GM19455 (cell line): ENCODE measurements at regions not wholly inside any gene's neighbourhood (a gene's known extent, or its start where the extent isn't known, plus 50 kb on each side); places are given as distances from the start of the nearest gene placed in this dataset.
"Not testable (repeated sequence)": the region's sequence is repeated elsewhere in the genome, so short reads cannot be mapped to it uniquely, and the experiment has no call there.

Experiments used
- ATAC-seq: cut with Tn5 transposase; IDR thresholded peaks from one replicate; pipeline ENCODE4 v1.9.1; 2021; ENCODE audit not compliant: unreplicated experiment

DNA sequence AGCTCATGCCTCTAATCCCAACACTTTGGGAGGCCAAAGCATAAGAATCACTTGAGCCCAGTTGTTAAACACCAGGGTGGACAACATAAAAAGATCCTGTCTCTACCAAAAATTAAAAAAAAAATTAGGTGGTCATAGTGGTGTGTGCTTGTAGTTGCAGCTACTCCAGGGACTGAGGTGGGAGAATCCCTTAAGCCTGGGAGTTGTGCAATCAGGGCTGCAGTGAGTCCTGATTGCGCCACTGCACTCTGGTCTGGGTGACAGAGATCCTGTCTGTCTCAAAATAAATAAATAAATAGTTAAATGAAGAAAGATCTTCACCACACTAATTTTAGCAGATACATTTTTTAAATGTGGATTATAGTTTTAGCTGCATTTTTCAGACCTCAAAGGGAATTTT, 433.2 kb downstream of the MAT2B start:
- no peak for ATAC-seq

DNA sequence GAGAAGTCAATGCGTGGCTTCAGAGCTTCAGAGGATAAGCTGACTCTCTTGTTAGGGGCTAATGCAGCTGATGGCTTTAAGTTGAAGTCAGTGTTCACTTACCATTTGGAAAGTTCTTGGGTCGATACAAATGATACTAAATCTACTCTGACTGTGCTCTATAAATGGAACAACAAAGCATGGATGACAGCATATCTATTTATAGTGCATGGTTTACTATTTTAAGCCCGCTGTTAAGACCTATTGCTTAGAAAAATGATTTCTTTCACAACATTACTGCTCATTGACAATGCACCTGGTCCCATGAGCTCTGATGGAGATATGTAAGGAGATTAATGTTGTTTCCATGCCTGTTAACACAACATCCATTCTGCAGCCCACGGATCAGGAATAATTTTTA, 435.7 kb downstream of the MAT2B start:
- no peak for ATAC-seq

DNA sequence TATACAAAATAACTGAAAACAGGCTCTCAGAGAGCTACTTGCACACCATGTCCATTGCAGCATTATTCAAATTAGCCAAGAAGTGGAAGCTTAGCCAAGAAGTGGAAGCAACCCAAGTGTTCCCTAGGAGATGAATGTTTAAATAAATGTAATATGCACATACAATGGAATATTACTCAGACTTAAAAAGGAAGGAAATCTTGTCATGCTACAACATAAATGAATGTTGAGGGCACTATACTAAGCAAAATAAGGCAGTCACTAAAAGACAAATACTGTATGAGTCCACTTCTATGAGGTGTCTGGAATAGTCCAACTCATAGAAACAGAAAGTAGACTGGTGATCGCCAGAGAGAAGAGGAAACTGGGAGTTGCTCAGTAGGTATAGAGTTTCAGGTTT, 438.1 kb downstream of the MAT2B start:
- no peak for ATAC-seq

- no peak for ATAC-seq
Measured at GRCh38 chr5:163944738-163945137, 439.3 kb downstream of the MAT2B start.

GRCh38 chr5:163947848-163948666, 442.6 kb downstream of the MAT2B start:
- no peak for ATAC-seq

GRCh38 chr5:163950248-163950647, 444.8 kb downstream of the MAT2B start:
- no peak for ATAC-seq

- no peak for ATAC-seq
Measured at GRCh38 chr5:163951069-163951468, 445.6 kb downstream of the MAT2B start.

DNA sequence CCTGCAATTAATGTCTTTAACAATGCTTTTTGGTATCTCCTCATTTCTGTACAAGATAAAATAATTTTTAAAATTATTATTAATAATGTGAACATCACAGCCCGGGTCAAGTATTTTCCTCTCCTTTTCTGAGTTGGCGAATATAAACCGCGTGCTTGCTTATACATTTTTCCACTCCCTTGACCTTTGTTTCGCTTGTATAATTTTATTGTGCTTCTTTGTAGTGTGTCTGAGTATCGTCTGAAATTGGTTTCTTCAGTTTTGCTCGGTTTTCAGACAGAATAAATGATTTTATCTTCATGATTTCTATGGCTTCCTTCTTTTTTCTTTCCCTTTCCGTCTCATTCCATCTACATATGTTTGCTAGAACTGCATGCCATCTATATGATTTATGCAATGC, 448.5 kb downstream of the MAT2B start:
- ATAC-seq = no peak

DNA sequence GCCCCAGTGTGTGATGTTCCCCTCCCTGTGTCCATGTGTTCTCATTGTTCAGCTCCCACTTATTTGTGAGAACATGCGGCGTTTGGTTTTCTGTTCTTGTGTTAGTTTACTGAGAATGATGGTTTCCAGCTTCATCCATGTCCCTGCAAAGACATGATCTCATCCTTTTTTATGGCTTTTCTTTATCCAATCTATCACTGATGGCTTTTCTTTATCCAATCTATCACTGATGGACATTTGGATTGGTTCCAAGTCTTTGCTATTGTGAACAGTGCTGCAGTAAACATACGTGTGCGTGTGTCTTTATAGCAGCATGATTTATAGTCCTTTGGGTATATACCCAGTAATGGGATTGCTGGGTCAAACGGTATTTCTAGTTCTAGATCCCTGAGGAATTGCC, 455.8 kb downstream of the MAT2B start:
- not testable (repeated sequence) for ATAC-seq

DNA sequence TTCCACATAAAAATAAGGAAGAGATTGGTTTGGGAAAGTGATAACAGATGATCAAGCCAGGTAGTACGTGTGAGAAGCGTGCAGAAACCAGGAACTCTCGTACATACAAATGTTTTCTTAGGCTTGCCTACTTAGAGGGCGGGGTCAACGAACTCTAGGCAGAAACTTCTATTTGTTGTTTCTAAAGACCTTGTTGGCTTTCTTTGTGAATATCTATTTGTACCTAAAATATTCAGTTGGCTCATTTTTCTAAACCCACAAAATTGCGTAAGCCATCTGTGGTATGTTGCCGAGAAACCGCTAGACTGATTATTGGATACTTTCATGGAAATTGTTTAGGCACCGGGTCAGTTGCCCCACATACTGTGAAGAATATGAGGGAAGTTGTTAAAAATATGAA, 458.5 kb downstream of the MAT2B start:
- ATAC-seq = no peak

DNA sequence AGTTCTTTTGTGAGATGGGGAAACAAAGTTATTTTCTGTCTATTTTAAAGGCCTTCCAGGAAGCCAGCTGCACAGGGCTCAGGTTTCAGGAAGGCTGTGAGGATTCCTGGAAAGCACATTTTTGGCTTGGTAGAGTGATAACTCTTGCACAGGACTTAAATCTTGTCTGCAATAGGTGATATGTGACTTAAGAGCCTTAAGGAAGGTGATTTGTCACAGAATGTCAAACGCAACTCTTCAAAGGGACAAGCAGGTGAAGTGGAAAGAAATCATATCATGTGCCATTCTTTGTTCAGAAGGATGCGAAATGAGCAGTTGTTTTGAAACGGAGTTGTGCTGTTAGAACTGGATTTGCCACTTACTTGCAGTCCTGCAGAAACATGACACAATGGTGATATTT, 459.3 kb downstream of the MAT2B start:
- ATAC-seq = no peak

DNA sequence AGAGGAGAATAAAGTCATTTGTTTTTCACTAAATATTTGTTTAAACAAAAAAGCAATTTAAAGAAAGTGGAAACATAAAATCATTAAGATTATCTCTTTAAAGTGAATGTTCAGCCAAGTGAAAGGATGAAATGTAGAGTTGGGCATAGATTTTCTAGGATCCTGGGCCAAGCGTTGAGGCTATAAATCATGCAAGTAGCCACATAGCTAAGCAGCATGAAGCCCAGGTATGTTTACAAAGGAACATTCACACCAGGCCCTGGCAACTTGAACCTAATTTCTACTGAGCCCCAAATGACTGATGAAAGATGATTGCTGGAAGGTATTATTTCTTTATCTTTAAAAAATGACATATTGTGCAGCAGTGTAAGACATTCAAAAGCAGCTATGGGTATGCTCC, 461.8 kb downstream of the MAT2B start:
- ATAC-seq = no peak

DNA sequence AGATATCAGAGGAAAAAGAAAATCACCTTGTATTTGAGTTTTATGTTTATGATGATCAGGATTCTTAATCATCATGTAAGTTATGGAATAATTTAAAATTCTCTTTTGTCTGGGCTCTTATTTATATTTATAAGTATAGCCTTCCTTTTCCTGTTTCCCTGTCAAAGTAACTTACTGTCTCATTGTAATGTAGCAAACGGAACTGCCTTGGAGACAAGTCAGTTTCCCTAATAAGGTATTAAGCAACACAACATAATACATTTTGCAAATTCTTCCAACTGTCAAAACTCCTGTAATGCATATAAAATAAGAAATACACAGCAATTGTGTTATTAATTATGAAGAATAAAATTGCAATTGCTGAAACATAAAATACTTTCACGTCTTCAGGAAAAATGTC, 463.2 kb downstream of the MAT2B start:
- no peak for ATAC-seq

DNA sequence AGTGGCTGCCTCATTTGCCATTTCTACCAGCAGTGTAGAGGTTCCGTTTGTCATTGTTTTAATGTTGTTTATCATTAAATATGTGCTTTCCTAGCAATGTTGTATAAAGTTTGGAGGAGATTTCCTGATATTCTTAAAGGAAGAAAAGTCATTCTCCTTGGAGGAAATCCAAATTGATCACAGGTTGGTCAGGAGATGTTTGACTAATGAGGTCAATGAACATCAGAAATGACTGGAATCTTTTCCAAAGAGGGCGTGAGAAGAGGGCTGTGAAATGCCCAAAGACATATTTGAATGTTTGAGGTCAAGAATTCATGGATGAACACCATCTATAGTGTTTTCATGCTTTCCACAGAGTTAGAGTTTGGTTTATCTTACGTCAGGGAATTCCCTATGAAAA, 471.3 kb downstream of the MAT2B start:
- ATAC-seq = no peak

DNA sequence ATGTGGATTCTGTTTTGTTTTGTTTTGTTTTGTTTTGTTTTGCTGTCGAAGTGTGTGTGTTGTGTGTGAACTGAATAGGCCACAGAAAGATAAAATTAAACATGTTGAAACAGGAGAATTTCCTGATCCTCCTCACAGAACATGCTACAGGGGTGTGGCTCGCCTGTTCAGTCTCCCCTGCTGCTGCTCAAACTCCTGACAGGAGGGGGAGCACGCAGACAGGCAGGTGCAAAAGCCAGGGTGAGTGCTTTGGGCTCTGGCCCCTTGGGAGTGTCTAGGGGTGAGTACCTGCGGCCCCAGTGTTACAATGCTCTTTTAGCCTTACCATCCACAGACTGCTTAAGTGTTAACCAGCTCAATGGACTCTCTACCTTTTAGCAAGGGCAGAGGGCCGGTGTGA, 473.5 kb downstream of the MAT2B start:
- no peak for ATAC-seq

- no peak for ATAC-seq
Measured at GRCh38 chr5:163988566-163988965, 483.1 kb downstream of the MAT2B start.

- no peak for ATAC-seq
Measured at GRCh38 chr5:163993126-163993525, 487.7 kb downstream of the MAT2B start.

DNA sequence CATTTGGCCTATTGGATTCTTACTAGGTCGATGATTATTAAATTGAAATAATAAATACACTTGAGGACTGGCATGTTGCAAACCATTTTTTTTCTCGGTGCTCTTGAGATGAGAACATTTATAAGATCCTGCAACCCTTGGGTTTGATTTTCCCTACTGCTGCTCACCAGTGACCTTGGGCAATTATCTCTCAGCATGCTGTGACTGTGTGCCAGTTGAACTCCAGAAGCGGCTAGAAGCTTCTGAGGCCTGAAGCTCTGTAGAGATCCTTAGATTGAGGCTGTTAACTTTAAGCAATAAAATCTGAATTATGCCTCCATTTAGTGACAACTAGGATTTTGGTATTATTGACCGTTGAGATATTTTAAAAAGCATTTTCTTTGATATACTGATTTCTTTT, 489.8 kb downstream of the MAT2B start:
- ATAC-seq = no peak

- ATAC-seq = no peak
Measured at GRCh38 chr5:163997965-163998364, 492.5 kb downstream of the MAT2B start.

- ATAC-seq = no peak
Measured at GRCh38 chr5:164000241-164000640, 494.8 kb downstream of the MAT2B start.

DNA sequence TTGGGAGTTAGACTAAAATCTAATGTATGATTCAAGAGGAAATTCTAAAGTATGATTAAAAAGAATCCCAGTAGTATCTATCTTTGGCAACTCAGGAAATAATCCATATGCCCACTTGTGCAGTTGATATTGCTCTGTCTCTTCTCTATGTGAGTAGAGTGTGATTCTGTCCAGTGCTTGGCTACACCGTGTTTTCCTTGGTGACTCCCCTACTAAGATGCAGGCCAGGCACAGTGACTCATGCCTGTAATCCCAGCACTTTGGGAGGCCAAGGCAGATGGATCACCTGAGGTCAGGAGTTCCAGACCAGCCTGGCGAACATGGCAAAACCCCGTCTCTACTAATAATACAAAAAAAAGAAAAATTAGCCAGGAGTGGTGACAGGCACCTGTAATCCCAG, 495.4 kb downstream of the MAT2B start:
- ATAC-seq = no peak

GRCh38 chr5:164002214-164002613, 496.8 kb downstream of the MAT2B start:
- no peak for ATAC-seq

GRCh38 chr5:164002628-164003027, 497.2 kb downstream of the MAT2B start:
- ATAC-seq = no peak
